SK-N-SH (cell line): ENCODE measurements at regions not wholly inside any gene's neighbourhood (a gene's known extent, or its start where the extent isn't known, plus 50 kb on each side); places are given as distances from the start of the nearest gene placed in this dataset.

Source experiments
- CTCF ChIA-PET: fragments of 300-600, 350-600 bp; formaldehyde crosslinking; extraction: SDS; loops from one replicate; lab custom pipeline; 2021; lab: Yijun Ruan, JAX
- POLR2A ChIA-PET: fragments of 350-600 bp; sonication (Branson Sonifier 250); formaldehyde crosslinking; extraction: SDS; loops from one replicate; lab custom pipeline; 2020; ENCODE audit warnings: antibody characterized with exemption, inconsistent platforms; lab: Yijun Ruan, JAX
- DNase-seq: peaks from one replicate; pipeline ENCODE4 v3.0.0; 2012
- H2AFZ ChIP-seq: fragments of 200-600 bp; sonication (generic); 2 replicates; pipeline ENCODE4 v1.8.1; 2016; ENCODE audit warnings: antibody characterized with exemption, mild to moderate bottlenecking, low read depth
- H3F3A ChIP-seq: fragments of 200-600 bp; sonication (generic); replicated peaks from 2 replicates; pipeline ENCODE3; 2016; ENCODE audit warnings: antibody characterized with exemption, mild to moderate bottlenecking; ENCODE audit not compliant: insufficient read depth
- H3K27ac ChIP-seq, 2 experiments: fragments of 200-500 bp in 1 of 2; fragments of 200-600 bp in 1 of 2; sonication (Bioruptor generic) in 1 of 2; sonication (generic), shearing (Covaris generic) in 1 of 2; 2 replicates each; pipeline versions ENCODE4 v1.5.1 to v1.6.1; 2014 to 2016; ENCODE audit warnings: low read depth in 2 of 2, inconsistent platforms in 1 of 2, low read length in 1 of 2, mild to moderate bottlenecking in 1 of 2, mixed read lengths in 1 of 2
- H3K27me3 ChIP-seq: fragments of 200-600 bp; sonication (generic), shearing (Covaris generic); 2 replicates; pipeline ENCODE4 v1.6.1; 2016; ENCODE audit warnings: mixed run types; ENCODE audit not compliant: insufficient read depth
- H3K36me3 ChIP-seq, 2 experiments: fragments of 200-500 bp in 1 of 2; fragments of 200-600 bp in 1 of 2; sonication (Bioruptor generic) in 1 of 2; sonication (generic) in 1 of 2; replicated peaks in 1 of 2; 2 replicates each; pipeline versions ENCODE3 to v1.5.1; 2014 to 2016; ENCODE audit warnings: low read length in 1 of 2, mild to moderate bottlenecking in 1 of 2; ENCODE audit not compliant: insufficient read depth in 2 of 2, control insufficient read depth in 1 of 2
- H3K4me1 ChIP-seq, 2 experiments: fragments of 200-500 bp in 1 of 2; fragments of 200-600 bp in 1 of 2; sonication (Bioruptor generic) in 1 of 2; sonication (generic), shearing (Covaris generic) in 1 of 2; 2 replicates each; pipeline versions ENCODE4 v1.5.1 to v1.6.1; 2014 to 2016; ENCODE audit warnings: low read depth in 1 of 2, low read length in 1 of 2, mixed run types in 1 of 2; ENCODE audit not compliant: insufficient read depth in 2 of 2, control insufficient read depth in 1 of 2
- H3K4me2 ChIP-seq: fragments of 200-600 bp; sonication (generic), shearing (Covaris generic); 2 replicates; pipeline ENCODE4 v1.6.1; 2017; ENCODE audit warnings: mixed run types
- H3K4me3 ChIP-seq, 2 experiments: fragments of 200-500 bp in 1 of 2; fragments of 200-600 bp in 1 of 2; sonication (Bioruptor generic) in 1 of 2; sonication (generic), shearing (Covaris generic) in 1 of 2; 2 replicates each; pipeline versions ENCODE4 v1.5.1 to v1.8.1; 2014 to 2016; ENCODE audit warnings: low read depth in 2 of 2, inconsistent platforms in 1 of 2, low read length in 1 of 2, mild to moderate bottlenecking in 1 of 2, mixed read lengths in 1 of 2, moderate library complexity in 1 of 2
- H3K79me2 ChIP-seq: fragments of 200-600 bp; sonication (generic); 2 replicates; pipeline ENCODE4 v1.8.1; 2017; ENCODE audit warnings: mild to moderate bottlenecking; ENCODE audit not compliant: insufficient read depth
- H3K9ac ChIP-seq: fragments of 200-600 bp; sonication (generic); 2 replicates; pipeline ENCODE4 v1.6.1; 2017; ENCODE audit warnings: mixed run types
- H3K9me2 ChIP-seq: fragments of 200-600 bp; sonication (generic); 2 replicates; pipeline ENCODE4 v1.6.1; 2017; ENCODE audit warnings: mixed run types
- H3K9me3 ChIP-seq: fragments of 200-600 bp; sonication (generic); 2 replicates; pipeline ENCODE4 v1.6.1; 2017; ENCODE audit warnings: mixed run types, mild to moderate bottlenecking, moderate library complexity
- H4K20me1 ChIP-seq: fragments of 200-600 bp; sonication (generic); 2 replicates; pipeline ENCODE4 v1.6.1; 2017; ENCODE audit warnings: mild to moderate bottlenecking, mixed run types; ENCODE audit not compliant: insufficient read depth
- CHD2 ChIP-seq: fragments of 150-350 bp; IDR thresholded peaks from 2 replicates; pipeline ENCODE4 v1.6.1; 2018; ENCODE audit warnings: low read length; ENCODE audit not compliant: partially characterized antibody
- CTCF ChIP-seq: fragments of 200-600 bp; sonication (generic); IDR thresholded peaks from 2 replicates; pipeline ENCODE4 v1.6.1; 2017; ENCODE audit warnings: antibody characterized with exemption, mild to moderate bottlenecking, moderate library complexity
- ELF1 ChIP-seq: IDR thresholded peaks from 2 replicates; pipeline ENCODE4 v1.4.0; 2012
- EZH2phosphoT487 ChIP-seq: fragments of 200-600 bp; sonication (generic); IDR thresholded peaks from 2 replicates; pipeline ENCODE4 v1.6.1; 2017; ENCODE audit warnings: low read depth, mixed run types, mild to moderate bottlenecking, antibody characterized with exemption, moderate library complexity, borderline replicate concordance
- FOSL2 ChIP-seq: IDR thresholded peaks from 2 replicates; pipeline ENCODE4 v1.4.0; 2012; ENCODE audit warnings: low read depth, mild to moderate bottlenecking, moderate library complexity, borderline replicate concordance
- FOXJ3 ChIP-seq: sonication (generic); formaldehyde crosslinking; IDR thresholded peaks from 2 replicates; pipeline ENCODE4 v1.5.1; 2020; ENCODE audit warnings: mild to moderate bottlenecking, missing genetic modification reagents
- GABPA ChIP-seq: IDR thresholded peaks from 2 replicates; pipeline ENCODE4 v1.4.0; 2012; ENCODE audit warnings: low read depth, mild to moderate bottlenecking
- MAX ChIP-seq: IDR thresholded peaks from 2 replicates; pipeline ENCODE4 v1.4.0; 2012; ENCODE audit warnings: low read depth
- MXI1 ChIP-seq: IDR thresholded peaks from 2 replicates; pipeline ENCODE4 v1.6.1; 2012; ENCODE audit warnings: mild to moderate bottlenecking, low read depth, low read length, improper control_type of control experiment
- NRF1 ChIP-seq: IDR thresholded peaks from 2 replicates; pipeline ENCODE4 v1.6.1; 2012; ENCODE audit warnings: low read depth, mild to moderate bottlenecking, low read length
- POLR2AphosphoS5 ChIP-seq: IDR thresholded peaks from 2 replicates; pipeline ENCODE4 v1.6.1; 2012; ENCODE audit warnings: low read depth, low read length
- RAD21 ChIP-seq: IDR thresholded peaks from 2 replicates; pipeline ENCODE4 v1.6.1; 2012; ENCODE audit warnings: mild to moderate bottlenecking, low read length
- RFX5 ChIP-seq: IDR thresholded peaks from 2 replicates; pipeline ENCODE4 v1.6.1; 2012; ENCODE audit warnings: mild to moderate bottlenecking, improper control_type of control experiment, low read length
- TAF1 ChIP-seq: IDR thresholded peaks from 2 replicates; pipeline ENCODE4 v1.6.1; 2012; ENCODE audit warnings: low read depth, mild to moderate bottlenecking, low read length, moderate library complexity, borderline replicate concordance
- TEAD4 ChIP-seq: IDR thresholded peaks from 2 replicates; pipeline ENCODE4 v1.4.0; 2012; ENCODE audit warnings: mild to moderate bottlenecking, borderline replicate concordance; ENCODE audit not compliant: insufficient read depth
- USF2 ChIP-seq: fragments of 150-350 bp; IDR thresholded peaks from 2 replicates; pipeline ENCODE4 v1.6.1; 2017; ENCODE audit warnings: antibody characterized with exemption, low read length, low read depth, borderline replicate concordance
- YY1 ChIP-seq: IDR thresholded peaks from 2 replicates; pipeline ENCODE4 v1.4.0; 2012; ENCODE audit warnings: low read depth, mild to moderate bottlenecking
- ZBTB33 ChIP-seq: IDR thresholded peaks from 2 replicates; pipeline ENCODE4 v1.4.0; 2012; ENCODE audit warnings: low read depth, borderline replicate concordance
- WGBS: methylation state at CpG from one replicate; pipeline ENCODE4 v1.1.6; 2017; ENCODE audit warnings: low lambda C conversion rate; 5-methylcytosine and 5-hydroxymethylcytosine counted together

GRCh38 chr9:82750411-82750913 is 312.5 kb downstream of the RASEF start:
- Histone ChIP-seq H3K9me2 (no peaks in the 10 kb centered on the region), H3K27ac (no peak overlapping the region), H3K79me2 (no peaks in the 10 kb centered on the region), H3K4me1 (no peaks in the 10 kb centered on the region), H3K27me3 (no peaks in the 10 kb centered on the region), H3K9me3 (no peaks in the 10 kb centered on the region), H2AFZ (no peak overlapping the region), H4K20me1 (no peaks in the 10 kb centered on the region), H3K9ac (no peak overlapping the region), H3K4me3 (no peak overlapping the region), H3K36me3 (no peaks in the 10 kb centered on the region), H3F3A (no peaks in the 10 kb centered on the region), H3K4me2 (no peak overlapping the region)
- ChIA-PET CTCF (no interaction called here), POLR2A (no interaction called here)
- 40% methylated on average over 7 of the region's 7 CpGs for WGBS
- TF ChIP-seq YY1 (no peak), POLR2AphosphoS5 (no peak), RAD21 (no peak), CHD2 (no peak), TEAD4 (no peak), FOXJ3 (no peak), RFX5 (no peak), FOSL2 (no peak), GABPA (no peak), ZBTB33 (no peak), NRF1 (no peak), ELF1 (no peak), TAF1 (no peak), MAX (no peak), EZH2phosphoT487 (no peak), USF2 (no peak), MXI1 (no peak), CTCF (no peak)
- no peak for DNase-seq
